ENCODE measurements at regions not wholly inside any gene's neighbourhood (a gene's known extent, or its start where the extent isn't known, plus 50 kb on each side); places are given as distances from the start of the nearest gene placed in this dataset.

GRCh38 chr18:39039813-39040212 is 1474.2 kb upstream of the CELF4 start:
- Histone ChIP-seq H3K4me3 (replicated peaks in 1 of 3; ENCODE audit: insufficient read depth in 1 of 3, low read depth in 1 of 3, low read length in 3 of 3) (no peak overlapping the region), H3K4me2 (ENCODE audit: insufficient read depth, low read length) (no peak overlapping the region), H3K27ac (ENCODE audit: insufficient read depth, low read depth, low read length) (no peak overlapping the region), H3K9me1 (replicated peaks; ENCODE audit: control insufficient read depth, extremely low read depth, insufficient read depth, low read length) (no peaks in the 10 kb centered on the region), H2AFZ (ENCODE audit: low read depth, low read length) (no peak overlapping the region), H3K9me3 (replicated peaks; ENCODE audit: control insufficient read depth, insufficient read depth, low read length) (no peaks in the 10 kb centered on the region), H4K20me1 (replicated peaks; ENCODE audit: control insufficient read depth, extremely low read depth, insufficient read depth, low read length) (no peaks in the 10 kb centered on the region), H3K9ac (replicated peaks; ENCODE audit: extremely low read depth, insufficient read depth, low read length) (no peak overlapping the region), H3K27me3 (ENCODE audit: control insufficient read depth in 2 of 2, insufficient read depth in 2 of 2, low read length in 2 of 2) (peaks cover 1 to 3% of the 10 kb centered on the region in 2 experiments), H3K36me3 (ENCODE audit: control insufficient read depth in 2 of 2, extremely low read depth in 1 of 2, insufficient read depth in 2 of 2, low read length in 2 of 2) (no peaks in the 10 kb centered on the region), H3K4me1 (ENCODE audit: control insufficient read depth, extremely low read depth, insufficient read depth, low read length) (no peaks in the 10 kb centered on the region), H3K79me2 (ENCODE audit: control insufficient read depth, insufficient read depth, low read length) (no peaks in the 10 kb centered on the region)
- TF ChIP-seq GATA2 (IDR thresholded peaks at IDR 0.05; ENCODE audit: insufficient read depth, insufficient read length, low read depth, low read length), result no peak
- no peak for TF ChIP-seq POLR2A (IDR thresholded peaks at IDR 0.05; ENCODE audit: low read depth, low read length)
- no peak for TF ChIP-seq MYC (IDR thresholded peaks at IDR 0.05; ENCODE audit: low read depth, low read length)
- TF ChIP-seq EZH2 (IDR thresholded peaks at IDR 0.05; ENCODE audit: borderline replicate concordance, low read depth, low read length, severe bottlenecking), result no peak
- TF ChIP-seq POLR2AphosphoS5 (IDR thresholded peaks at IDR 0.05; ENCODE audit: insufficient read depth, low read depth, low read length), result no peak
- TF ChIP-seq JUN (IDR thresholded peaks at IDR 0.05; ENCODE audit: borderline replicate concordance, insufficient read depth, insufficient read length, low read depth), result no peak
- TF ChIP-seq MAX (IDR thresholded peaks at IDR 0.05; ENCODE audit: insufficient read depth, insufficient read length), result no peak
- no peak for TF ChIP-seq CTCF (IDR thresholded peaks at IDR 0.05; ENCODE audit: extremely low read depth in 1 of 2, insufficient read depth in 1 of 2, low read depth in 1 of 2, low read length in 2 of 2)
- no peak for TF ChIP-seq FOS (IDR thresholded peaks at IDR 0.05; ENCODE audit: borderline replicate concordance, insufficient read depth, low read length)
- dilution Hi-C loops (cut with MboI; ENCODE audit: extremely low pct_ligation_motif_present, low sequenced_read_pairs), result no loop called here
- POLR2A ChIA-PET, result no interaction called here
- intact Hi-C loops (cut with micrococcal nuclease), result no loop called here
- CTCF ChIA-PET, result no interaction called here
- DNase-seq (ENCODE audit: low read depth, low spot score) (no peak), FAIRE-seq (no peak)
- no TSS peak for BruUV-seq (replicated peaks)

All from endothelial cell of umbilical vein (primary cell).